ENCODE measurements at regions not wholly inside any gene's neighbourhood (a gene's known extent, or its start where the extent isn't known, plus 50 kb on each side); places are given as distances from the start of the nearest gene placed in this dataset.

DNA sequence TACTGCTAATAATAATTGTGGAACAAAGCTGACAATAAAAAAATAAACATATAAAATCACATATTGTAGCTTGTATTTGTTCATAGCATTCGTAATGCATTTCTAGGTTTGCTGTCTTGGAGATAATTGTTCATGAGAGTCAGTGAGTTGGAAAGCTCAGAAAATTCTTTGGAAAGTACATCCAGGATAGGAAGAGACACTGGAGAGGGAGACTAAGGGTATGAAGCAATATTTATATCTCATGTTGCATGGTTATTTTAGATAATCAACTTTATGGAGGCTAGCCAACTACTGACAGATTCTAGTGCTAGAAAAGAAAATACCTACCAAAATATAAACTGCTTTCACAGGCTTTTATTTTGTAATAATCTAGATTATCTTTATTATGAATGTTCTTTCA, 1095.2 kb downstream of the FSCB start:
- Histone ChIP-seq H3K4me2 (ENCODE audit: low read depth, low read length) (no peak overlapping the region), H3K4me3 (ENCODE audit: insufficient read depth, low read depth, low read length) (no peak overlapping the region), H2BK120ac (ENCODE audit: low read depth, low read length) (no peak overlapping the region), H3K36me3 (ENCODE audit: control insufficient read depth, insufficient read depth, low read length) (no peaks in the 10 kb centered on the region), H3K4ac (ENCODE audit: low read depth, low read length) (no peak overlapping the region), H4K91ac (ENCODE audit: insufficient read depth, low read depth, low read length) (no peak overlapping the region), H3K23ac (ENCODE audit: low read depth, low read length) (no peak overlapping the region), H2AFZ (replicated peaks; ENCODE audit: low read length, poor library complexity) (no peak overlapping the region), H3K18ac (ENCODE audit: low read depth, low read length) (no peak overlapping the region), H4K8ac (ENCODE audit: low read depth in 2 of 2, low read length in 2 of 2) (no peak overlapping the region), H2AK5ac (ENCODE audit: low read depth, low read length) (no peak overlapping the region), H3K14ac (replicated peaks; ENCODE audit: low read depth, low read length) (no peak overlapping the region), H2BK20ac (ENCODE audit: low read depth, low read length) (no peak overlapping the region), H4K20me1 (ENCODE audit: insufficient read depth, low read length) (no peaks in the 10 kb centered on the region), H3K9me1 (ENCODE audit: insufficient read depth, low read length) (no peaks in the 10 kb centered on the region), H3K79me1 (ENCODE audit: low read depth in 1 of 2, low read length in 2 of 2) (no peaks in the 10 kb centered on the region), H2BK15ac (ENCODE audit: low read depth, low read length) (no peak overlapping the region), H3K9me3 (ENCODE audit: control insufficient read depth, insufficient read depth, low read length) (peaks cover 4% of the 10 kb centered on the region; the same call in 1 of the 2 replicates), H2AK9ac (replicated peaks; ENCODE audit: low read depth, low read length, poor library complexity) (no peak overlapping the region), H3K9ac (ENCODE audit: low read depth, low read length) (no peak overlapping the region), H2BK5ac (ENCODE audit: low read depth, low read length, poor library complexity, severe bottlenecking) (no peak overlapping the region), H4K5ac (ENCODE audit: low read depth, low read length) (no peak overlapping the region), H3K4me1 (ENCODE audit: control insufficient read depth, insufficient read depth, low read length) (no peaks in the 10 kb centered on the region), H3K56ac (ENCODE audit: extremely low read depth, insufficient read depth, low read length) (no peak overlapping the region), H3K27ac (ENCODE audit: insufficient read depth, low read length) (no peak overlapping the region), H3K27me3 (ENCODE audit: control insufficient read depth, insufficient read depth, low read length) (no peaks in the 10 kb centered on the region)
- TF ChIP-seq, protein P1, sequence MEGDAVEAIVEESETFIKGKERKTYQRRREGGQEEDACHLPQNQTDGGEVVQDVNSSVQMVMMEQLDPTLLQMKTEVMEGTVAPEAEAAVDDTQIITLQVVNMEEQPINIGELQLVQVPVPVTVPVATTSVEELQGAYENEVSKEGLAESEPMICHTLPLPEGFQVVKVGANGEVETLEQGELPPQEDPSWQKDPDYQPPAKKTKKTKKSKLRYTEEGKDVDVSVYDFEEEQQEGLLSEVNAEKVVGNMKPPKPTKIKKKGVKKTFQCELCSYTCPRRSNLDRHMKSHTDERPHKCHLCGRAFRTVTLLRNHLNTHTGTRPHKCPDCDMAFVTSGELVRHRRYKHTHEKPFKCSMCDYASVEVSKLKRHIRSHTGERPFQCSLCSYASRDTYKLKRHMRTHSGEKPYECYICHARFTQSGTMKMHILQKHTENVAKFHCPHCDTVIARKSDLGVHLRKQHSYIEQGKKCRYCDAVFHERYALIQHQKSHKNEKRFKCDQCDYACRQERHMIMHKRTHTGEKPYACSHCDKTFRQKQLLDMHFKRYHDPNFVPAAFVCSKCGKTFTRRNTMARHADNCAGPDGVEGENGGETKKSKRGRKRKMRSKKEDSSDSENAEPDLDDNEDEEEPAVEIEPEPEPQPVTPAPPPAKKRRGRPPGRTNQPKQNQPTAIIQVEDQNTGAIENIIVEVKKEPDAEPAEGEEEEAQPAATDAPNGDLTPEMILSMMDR (conservative IDR thresholded peaks at IDR 0.05; ENCODE audit: low read depth, low read length) = no peak
- no peak for TF ChIP-seq MXI1 (IDR thresholded peaks at IDR 0.05; ENCODE audit: borderline replicate concordance, low read depth, low read length)
- TF ChIP-seq MAFK (IDR thresholded peaks at IDR 0.05; ENCODE audit: low read depth, low read length) = no peak
- TF ChIP-seq CEBPB (IDR thresholded peaks at IDR 0.05; ENCODE audit: low read depth, low read length) = no peak
- TF ChIP-seq SMC3 (IDR thresholded peaks at IDR 0.05; ENCODE audit: low read depth, low read length) = no peak
- no peak for TF ChIP-seq RCOR1 (IDR thresholded peaks at IDR 0.05; ENCODE audit: insufficient replicate concordance, low read length)
- TF ChIP-seq MAZ (IDR thresholded peaks at IDR 0.05; ENCODE audit: borderline replicate concordance, low read depth, low read length) = no peak
- TF ChIP-seq RFX5 (IDR thresholded peaks at IDR 0.05; ENCODE audit: low read depth, low read length) = no peak
- no peak for TF ChIP-seq POLR2A (IDR thresholded peaks at IDR 0.05; ENCODE audit: low read depth, low read length)
- no peak for TF ChIP-seq BHLHE40 (IDR thresholded peaks at IDR 0.05; ENCODE audit: low read depth, low read length)
- TF ChIP-seq NFE2L2 (IDR thresholded peaks at IDR 0.05; ENCODE audit: low read depth, low read length) = no peak
- TF ChIP-seq, protein P2, sequence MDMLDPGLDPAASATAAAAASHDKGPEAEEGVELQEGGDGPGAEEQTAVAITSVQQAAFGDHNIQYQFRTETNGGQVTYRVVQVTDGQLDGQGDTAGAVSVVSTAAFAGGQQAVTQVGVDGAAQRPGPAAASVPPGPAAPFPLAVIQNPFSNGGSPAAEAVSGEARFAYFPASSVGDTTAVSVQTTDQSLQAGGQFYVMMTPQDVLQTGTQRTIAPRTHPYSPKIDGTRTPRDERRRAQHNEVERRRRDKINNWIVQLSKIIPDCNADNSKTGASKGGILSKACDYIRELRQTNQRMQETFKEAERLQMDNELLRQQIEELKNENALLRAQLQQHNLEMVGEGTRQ (IDR thresholded peaks at IDR 0.05; ENCODE audit: low read depth, low read length) = no peak
- no peak for TF ChIP-seq FOS (IDR thresholded peaks at IDR 0.05; ENCODE audit: low read depth, low read length)
- no peak for TF ChIP-seq RAD21 (IDR thresholded peaks at IDR 0.05; ENCODE audit: low read length)
- TF ChIP-seq ELK1 (IDR thresholded peaks at IDR 0.05; ENCODE audit: borderline replicate concordance, low read depth, low read length) = no peak
- no peak for TF ChIP-seq CHD1 (IDR thresholded peaks at IDR 0.05; ENCODE audit: low read depth, low read length)
- in situ Hi-C loops (cut with MboI; ENCODE audit: low sequenced_read_pairs) = no loop called here
- intact Hi-C loops (cut with micrococcal nuclease) = no loop called here
- no peak for DNase-seq
- no TSS peak for BruUV-seq (replicated peaks)
- ATAC-seq (ENCODE audit: low read depth) = no peak
- ChIA-PET POLR2A (ENCODE audit: unreplicated experiment) (no interaction called here), CTCF (no interaction called here)
- dilution Hi-C loops (cut with HindIII; ENCODE audit: low sequenced_read_pairs, unreplicated experiment) = no loop called here
- no CpG with 5 or more reads among the region's 1 CpG for WGBS, 2 experiments (ENCODE audit: extremely low coverage in 2 of 2, insufficient read length in 1 of 2)
